ENCODE measurements at regions not wholly inside any gene's neighbourhood (a gene's known extent, or its start where the extent isn't known, plus 50 kb on each side); places are given as distances from the start of the nearest gene placed in this dataset.

- Histone ChIP-seq H3K27ac (no peak overlapping the region), H3K27me3 (no peaks in the 10 kb centered on the region), H3K4me3 (no peak overlapping the region), H3K36me3 (no peaks in the 10 kb centered on the region), H3K9me3 (no peaks in the 10 kb centered on the region), H3K4me1 (no peaks in the 10 kb centered on the region)
- DNase-seq (ENCODE audit: extremely low spot score in 2 of 2): no peak
- TF ChIP-seq POLR2AphosphoS5 (IDR thresholded peaks at IDR 0.05; ENCODE audit: insufficient read depth in 1 of 2, low read depth in 1 of 2) (no peak), POLR2A (IDR thresholded peaks at IDR 0.05) (no peak)
- TF ChIP-seq, protein P1, sequence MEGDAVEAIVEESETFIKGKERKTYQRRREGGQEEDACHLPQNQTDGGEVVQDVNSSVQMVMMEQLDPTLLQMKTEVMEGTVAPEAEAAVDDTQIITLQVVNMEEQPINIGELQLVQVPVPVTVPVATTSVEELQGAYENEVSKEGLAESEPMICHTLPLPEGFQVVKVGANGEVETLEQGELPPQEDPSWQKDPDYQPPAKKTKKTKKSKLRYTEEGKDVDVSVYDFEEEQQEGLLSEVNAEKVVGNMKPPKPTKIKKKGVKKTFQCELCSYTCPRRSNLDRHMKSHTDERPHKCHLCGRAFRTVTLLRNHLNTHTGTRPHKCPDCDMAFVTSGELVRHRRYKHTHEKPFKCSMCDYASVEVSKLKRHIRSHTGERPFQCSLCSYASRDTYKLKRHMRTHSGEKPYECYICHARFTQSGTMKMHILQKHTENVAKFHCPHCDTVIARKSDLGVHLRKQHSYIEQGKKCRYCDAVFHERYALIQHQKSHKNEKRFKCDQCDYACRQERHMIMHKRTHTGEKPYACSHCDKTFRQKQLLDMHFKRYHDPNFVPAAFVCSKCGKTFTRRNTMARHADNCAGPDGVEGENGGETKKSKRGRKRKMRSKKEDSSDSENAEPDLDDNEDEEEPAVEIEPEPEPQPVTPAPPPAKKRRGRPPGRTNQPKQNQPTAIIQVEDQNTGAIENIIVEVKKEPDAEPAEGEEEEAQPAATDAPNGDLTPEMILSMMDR (IDR thresholded peaks at IDR 0.05): no peak
- intact Hi-C loops (cut with DNase I): no loop called here
Observed at GRCh38 chr1:233844692-233845091, 59.8 kb upstream of the SLC35F3 start.
